ENCODE measurements at regions not wholly inside any gene's neighbourhood (a gene's known extent, or its start where the extent isn't known, plus 50 kb on each side); places are given as distances from the start of the nearest gene placed in this dataset.

DNA sequence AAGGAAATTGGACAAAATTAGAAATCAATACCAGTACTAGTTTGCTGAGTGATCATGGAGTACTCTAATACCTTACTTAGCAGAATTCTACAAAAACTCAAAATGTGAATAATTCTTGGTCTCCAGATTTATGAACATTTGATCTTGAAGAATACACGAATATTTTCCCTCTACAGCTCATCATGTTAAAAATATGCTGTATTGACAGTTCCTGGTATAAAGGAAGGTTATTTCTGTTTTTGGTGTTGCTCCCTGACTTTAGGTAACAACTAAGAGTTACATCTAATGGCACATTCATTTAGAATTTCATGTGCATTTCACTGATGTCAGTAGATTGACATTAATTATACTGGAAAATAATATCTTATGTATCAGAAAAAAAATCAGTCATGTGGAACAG, 479.2 kb upstream of the PKDCC start:
- TF ChIP-seq, protein P1, sequence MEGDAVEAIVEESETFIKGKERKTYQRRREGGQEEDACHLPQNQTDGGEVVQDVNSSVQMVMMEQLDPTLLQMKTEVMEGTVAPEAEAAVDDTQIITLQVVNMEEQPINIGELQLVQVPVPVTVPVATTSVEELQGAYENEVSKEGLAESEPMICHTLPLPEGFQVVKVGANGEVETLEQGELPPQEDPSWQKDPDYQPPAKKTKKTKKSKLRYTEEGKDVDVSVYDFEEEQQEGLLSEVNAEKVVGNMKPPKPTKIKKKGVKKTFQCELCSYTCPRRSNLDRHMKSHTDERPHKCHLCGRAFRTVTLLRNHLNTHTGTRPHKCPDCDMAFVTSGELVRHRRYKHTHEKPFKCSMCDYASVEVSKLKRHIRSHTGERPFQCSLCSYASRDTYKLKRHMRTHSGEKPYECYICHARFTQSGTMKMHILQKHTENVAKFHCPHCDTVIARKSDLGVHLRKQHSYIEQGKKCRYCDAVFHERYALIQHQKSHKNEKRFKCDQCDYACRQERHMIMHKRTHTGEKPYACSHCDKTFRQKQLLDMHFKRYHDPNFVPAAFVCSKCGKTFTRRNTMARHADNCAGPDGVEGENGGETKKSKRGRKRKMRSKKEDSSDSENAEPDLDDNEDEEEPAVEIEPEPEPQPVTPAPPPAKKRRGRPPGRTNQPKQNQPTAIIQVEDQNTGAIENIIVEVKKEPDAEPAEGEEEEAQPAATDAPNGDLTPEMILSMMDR (conservative IDR thresholded peaks at IDR 0.05), result no peak
- no peak overlapping the region for H3K27ac ChIP-seq

- TF ChIP-seq, protein P1 (conservative IDR thresholded peaks at IDR 0.05), result no peak
- no peak overlapping the region for H3K27ac ChIP-seq
Observed at GRCh38 chr2:41572154-41572553, 475.7 kb upstream of the PKDCC start.

DNA sequence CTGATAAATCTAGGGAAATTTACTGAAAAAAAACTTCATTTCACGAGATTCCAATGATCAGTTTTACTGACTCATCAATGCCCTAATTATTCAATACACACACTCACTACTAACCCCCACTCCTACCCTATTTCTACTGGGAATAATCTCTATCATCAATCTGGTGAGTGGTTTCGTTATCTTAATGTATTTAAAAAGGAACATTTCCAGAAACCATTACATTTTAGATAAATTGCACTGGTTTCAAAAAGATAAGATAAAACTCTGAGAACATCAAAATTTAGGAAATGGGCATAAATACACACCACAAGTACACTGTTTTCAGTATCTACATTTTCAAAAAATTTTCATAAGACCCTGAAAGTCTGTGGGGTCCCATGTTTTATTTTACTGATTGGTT, 471.4 kb upstream of the PKDCC start:
- H3K27ac ChIP-seq, result no peak overlapping the region
- TF ChIP-seq, protein P1 (conservative IDR thresholded peaks at IDR 0.05), result no peak

DNA sequence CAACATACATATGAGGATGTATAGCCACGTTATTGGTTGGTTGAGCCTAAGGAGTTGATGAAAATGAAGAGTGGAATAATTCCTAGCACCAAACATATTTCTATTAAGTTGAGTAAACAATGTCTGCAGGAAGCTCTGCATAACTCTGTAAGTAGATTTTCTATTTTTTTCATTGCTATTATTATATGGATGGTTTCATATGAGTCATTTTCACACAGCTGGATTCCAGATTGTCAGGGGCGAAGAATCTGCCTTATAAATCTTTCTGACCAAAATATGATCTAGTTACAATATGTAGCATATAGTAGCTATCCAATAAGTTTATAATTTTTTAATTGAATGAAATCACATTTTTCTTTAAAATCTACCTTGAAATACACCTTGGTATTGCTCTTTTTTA, 468.0 kb upstream of the PKDCC start:
- H3K27ac ChIP-seq, result no peak overlapping the region
- TF ChIP-seq, protein P1 (conservative IDR thresholded peaks at IDR 0.05), result no peak

DNA sequence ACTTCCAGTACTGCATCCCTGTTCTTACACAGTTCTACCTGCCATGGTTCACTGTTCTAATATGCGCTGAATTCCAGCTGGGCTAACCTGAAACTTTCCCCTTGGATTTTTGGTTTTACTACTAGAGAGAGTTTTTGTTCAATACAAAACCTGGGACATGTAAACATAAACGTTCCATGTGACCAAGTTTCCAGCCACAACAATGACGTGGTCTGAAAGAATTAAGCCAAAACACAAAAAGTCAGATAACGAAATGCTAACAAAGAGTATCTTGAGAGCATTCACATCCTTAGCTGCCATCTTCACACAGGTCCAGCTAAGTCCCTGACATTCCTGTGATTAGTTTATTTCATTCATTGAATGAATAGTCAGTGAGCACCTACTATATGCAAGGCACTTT, 467.0 kb upstream of the PKDCC start:
- no peak overlapping the region for H3K27ac ChIP-seq
- TF ChIP-seq, protein P1 (conservative IDR thresholded peaks at IDR 0.05), result no peak

DNA sequence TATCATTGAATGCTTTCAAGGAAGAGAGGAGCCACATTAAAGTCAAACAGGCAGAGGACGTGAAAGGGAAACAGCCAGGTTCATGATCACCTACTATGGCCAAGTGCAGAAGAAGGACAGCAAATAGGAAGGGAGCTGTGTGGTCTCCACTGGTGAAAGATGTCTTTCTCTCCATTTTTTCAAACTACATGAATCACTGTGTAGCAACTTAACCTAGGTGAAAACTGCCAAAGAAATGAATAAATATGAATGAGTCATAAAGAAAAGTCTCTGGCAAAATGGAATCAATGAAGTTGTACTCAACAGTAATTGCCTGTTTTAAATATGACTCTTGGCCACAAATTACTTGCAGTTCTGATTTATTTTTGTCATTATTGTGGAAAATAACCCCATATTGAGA, 452.6 kb upstream of the PKDCC start:
- TF ChIP-seq, protein P1 (conservative IDR thresholded peaks at IDR 0.05), result no peak
- H3K27ac ChIP-seq, result no peak overlapping the region

- no peak overlapping the region for H3K27ac ChIP-seq
- TF ChIP-seq, protein P1 (conservative IDR thresholded peaks at IDR 0.05), result no peak
Observed at GRCh38 chr2:41597680-41598079, 450.1 kb upstream of the PKDCC start.

Data from VCaP (cell line).